ENCODE measurements at regions not wholly inside any gene's neighbourhood (a gene's known extent, or its start where the extent isn't known, plus 50 kb on each side); places are given as distances from the start of the nearest gene placed in this dataset.
A peak's percentile ranks its signal among the peaks of the same experiment; 100 is the strongest.

DNA sequence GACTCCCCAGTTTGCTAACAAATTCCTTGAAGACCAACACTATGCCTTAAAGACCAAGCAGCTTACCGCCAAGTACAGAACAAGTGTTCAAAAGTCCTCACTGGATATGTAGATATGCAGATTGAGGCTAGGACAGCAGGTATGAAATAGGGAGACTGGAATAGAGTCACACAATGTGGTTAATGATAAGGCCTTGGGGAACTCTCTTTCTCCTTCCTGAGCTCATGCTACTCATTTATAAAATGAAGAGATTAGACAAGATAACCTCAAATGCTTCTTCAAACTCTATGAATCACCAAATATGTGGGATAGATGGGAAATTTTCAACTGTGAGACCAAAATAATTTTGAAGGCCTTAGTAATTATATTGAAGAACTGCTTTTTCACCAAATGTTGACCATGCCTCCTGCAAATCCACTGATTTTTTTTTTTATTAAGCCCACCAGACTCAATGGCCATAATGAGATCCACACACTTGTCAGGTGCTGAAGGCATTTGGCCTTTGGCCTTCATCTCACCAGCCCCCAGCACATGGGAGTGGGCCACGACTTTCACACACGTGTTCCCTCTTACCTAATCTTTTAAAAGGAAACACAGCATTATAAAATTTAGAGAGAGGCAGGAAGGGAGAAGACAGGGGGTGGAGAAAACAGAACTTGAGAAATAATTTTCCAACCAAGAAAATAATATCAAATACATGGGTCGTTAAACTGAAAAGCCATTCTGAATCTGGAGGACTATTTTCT, 181.5 kb downstream of the EN1 start:
- no peak for DNase-seq (ENCODE audit: low spot score)

- no peak for DNase-seq (ENCODE audit: low spot score)
These were observed 186.3 kb downstream of the EN1 start for GRCh38 chr2:118661179-118661578.

DNA sequence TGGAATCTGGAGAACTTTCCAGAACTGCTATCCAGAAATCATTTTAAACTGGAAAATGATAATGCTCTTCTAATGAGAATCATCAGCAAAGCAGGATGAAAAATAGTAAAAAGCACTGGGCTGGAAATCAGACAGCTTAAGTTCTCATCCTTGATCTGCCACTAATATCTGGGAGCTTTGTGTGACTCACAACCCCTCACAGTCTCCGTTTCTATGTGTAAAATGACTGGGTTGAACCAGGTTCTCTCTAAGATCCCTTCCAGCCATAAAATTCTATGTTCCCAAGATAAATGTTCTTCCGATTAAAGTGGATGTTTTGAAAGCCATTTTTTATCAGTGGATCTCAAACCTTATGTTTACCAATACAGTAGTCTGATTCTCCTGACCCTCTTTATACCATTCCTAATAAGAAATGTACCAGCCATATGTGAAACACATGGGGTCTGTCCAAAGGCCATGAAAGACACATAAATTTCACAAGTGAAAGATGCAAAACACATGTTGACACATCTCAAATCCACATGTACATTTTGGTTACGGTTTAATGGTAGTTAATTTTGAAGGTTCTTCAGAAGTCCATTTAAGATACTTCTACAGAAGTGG, 188.8 kb downstream of the EN1 start:
- no peak for DNase-seq (ENCODE audit: low spot score)

DNA sequence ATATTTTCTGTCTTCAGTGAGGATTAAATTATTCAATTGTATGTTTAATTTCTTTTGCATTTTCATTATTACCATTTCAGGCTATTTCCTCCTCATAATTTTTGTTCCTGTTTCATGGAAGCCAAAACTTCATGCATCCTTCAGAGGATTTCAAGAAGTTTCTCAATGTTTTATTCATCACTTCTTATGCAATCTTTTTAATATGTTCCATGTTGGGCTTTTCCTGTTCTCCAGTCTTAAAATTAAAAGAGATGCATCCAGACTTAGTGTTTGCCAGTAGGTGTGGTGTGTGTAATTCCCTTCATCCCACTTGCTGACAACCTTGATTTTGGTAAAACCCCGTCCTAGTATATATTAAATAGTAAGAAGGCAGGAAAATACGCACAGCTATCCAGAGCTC, 190.0 kb downstream of the EN1 start:
- DNase-seq (ENCODE audit: low spot score): no peak

GRCh38 chr2:118654945-118655344, 192.5 kb downstream of the EN1 start:
- no peak for DNase-seq (ENCODE audit: low spot score)

GRCh38 chr2:118650327-118650726, 197.1 kb downstream of the EN1 start:
- no peak for DNase-seq (ENCODE audit: low spot score)

GRCh38 chr2:118645876-118646275, 201.6 kb downstream of the EN1 start:
- no peak for DNase-seq (ENCODE audit: low spot score)

GRCh38 chr2:118644190-118644589, 203.3 kb downstream of the EN1 start:
- DNase-seq (ENCODE audit: low spot score): no peak

- no peak for DNase-seq (ENCODE audit: low spot score)
These were observed 204.2 kb downstream of the EN1 start for GRCh38 chr2:118643294-118643693.

DNA sequence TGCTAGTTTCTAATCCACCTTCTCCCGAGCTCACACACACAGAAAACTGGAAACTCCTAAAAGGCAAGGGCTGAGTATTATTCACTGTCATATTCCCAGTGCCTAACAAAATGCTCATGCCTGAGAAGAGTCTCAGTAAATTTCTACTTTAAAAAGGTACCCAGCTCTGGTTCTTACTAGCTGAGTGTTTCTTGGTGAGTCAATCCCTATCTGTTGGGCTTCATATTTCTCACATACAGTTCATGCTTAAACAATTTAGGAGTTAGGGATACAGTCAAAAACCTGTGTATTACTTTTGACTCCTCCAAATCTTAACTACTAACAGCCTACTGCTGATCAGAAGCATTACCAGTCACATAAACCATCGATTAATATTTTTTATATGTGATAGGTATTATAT, 204.9 kb downstream of the EN1 start:
- DNase-seq (ENCODE audit: low spot score): no peak

DNA sequence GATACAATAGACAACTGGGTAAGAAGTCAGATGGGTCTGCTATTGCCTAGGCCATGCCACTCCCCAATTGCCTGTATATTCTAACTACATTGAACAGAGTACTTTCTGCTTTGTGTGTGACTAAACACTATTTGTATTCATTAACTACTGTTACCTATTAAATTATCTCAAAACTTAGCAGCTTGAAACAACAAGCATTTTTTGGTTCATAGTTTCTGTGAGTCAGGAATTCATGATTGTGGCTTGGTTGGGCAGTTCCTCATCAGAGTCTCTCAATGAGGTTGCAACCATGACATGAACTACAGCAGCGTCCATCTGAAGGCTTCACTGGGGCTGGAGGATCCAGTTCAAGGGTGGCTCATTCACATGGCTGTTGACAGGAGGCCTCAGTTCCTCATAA, 205.7 kb downstream of the EN1 start:
- DNase-seq (ENCODE audit: low spot score): no peak

DNA sequence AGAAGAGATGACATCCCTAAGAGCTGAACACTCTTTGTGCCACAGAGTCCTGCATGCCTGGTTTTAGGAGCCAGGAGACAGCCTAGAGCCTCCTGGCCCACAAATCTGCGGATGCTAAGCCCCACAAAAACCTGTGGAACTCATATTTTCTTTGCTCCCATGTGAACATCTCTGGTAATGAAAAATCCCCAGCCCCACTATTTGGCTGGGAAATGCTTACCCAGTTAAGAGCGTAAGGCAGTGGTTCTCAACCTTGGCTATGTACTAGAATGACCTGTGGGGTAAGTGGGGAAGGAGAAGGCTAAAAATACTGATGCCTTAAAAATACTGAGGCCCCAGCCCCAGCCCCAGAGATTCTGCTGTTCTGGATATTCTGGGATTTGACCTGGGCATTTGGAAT, 208.1 kb downstream of the EN1 start:
- no peak for DNase-seq (ENCODE audit: low spot score)

- no peak for DNase-seq (ENCODE audit: low spot score)
These were observed 209.0 kb downstream of the EN1 start for GRCh38 chr2:118638453-118638852.

- DNase-seq (ENCODE audit: low spot score): no peak
These were observed 211.6 kb downstream of the EN1 start for GRCh38 chr2:118635891-118636290.

DNA sequence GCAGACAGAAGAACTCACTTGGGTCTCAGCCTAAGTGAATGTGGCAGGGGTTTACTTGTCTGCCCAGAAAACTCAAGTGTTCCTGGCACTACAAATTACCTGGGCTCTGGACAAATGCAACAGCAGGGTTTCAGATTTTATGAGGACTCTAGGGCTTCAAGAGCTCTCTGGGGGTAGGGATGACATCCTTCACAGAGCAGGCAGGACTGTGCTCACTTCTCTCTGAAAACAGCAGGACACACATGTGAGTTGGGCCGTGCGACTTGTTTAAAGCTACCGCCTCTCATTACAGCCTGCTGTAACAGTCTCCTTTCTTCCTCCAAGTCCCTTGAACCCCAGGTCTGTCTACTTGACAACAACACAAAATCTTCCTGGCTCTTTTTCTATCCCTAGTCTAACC, 212.6 kb downstream of the EN1 start:
- DNase-seq (ENCODE audit: low spot score): no peak

DNA sequence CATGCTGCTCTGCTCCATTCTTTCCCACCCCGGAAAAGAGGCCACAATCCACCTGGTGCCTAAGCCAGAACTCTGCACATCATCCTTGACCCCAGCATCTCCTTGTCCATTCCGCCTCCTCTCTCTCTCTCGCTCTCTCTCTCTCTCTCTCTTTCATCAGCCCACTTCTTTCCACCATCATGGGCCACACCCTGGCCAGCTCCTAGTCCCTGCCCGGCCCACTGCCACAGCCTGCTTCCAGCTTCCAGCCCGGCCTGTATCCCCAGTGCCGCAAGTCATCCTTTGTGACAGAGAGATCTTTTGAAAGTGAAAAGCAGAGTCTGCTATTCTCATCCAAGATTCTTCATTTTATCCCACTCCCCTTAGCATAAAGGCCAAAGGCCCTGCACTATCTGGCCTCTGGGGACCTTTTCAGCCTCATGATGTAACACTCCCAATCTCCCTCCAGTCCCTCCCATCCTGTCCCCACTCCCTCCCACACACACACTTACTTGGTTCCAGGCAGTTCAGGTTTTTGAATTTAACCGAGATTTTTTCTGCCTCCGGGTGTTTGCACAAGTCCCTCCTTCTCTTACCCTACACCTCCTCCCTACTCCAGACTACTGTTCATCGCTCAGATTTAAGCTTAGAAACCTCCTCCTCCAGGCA, 214.0 kb downstream of the EN1 start:
- no peak for DNase-seq (ENCODE audit: low spot score)

DNA sequence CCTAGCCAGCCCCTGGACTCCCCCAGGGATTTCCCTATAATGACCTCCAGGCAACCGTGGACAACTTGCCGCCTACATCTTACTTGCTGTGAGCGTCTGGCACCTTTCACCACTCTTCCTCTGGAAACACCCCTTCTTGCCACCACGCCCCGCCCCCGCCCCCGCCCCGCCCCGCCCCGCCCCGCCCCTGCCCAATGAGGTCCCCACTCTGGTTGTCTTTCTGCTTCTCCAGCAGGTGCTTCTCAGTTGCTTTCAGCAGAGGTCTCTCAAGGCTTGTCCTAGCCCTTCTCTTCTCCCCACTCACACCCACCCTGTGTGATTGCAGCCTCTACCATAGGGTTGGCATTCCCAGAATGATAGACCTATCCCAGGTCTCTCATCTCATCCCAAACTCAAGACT, 214.5 kb downstream of the EN1 start:
- DNase-seq (ENCODE audit: low spot score): no peak

DNA sequence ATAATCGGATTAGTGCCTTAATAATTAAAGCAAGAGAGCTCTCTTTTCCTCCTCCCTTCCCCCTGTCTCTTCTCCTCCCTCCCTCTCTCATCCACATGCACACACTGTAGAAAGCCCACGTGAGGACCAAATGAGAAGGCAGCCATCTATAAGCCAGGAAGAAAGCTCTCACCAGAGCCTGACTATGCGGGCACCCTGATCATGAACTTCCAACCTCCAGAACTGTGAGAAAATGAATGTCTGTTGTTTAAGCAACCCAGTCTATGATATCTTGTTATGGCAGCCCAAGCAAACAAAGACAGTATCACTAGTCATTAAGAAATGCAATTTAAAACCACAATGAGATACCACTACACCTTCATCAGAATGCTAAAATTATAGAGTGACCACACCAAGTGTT, 220.3 kb downstream of the EN1 start:
- DNase-seq (ENCODE audit: low spot score): no peak

DNA sequence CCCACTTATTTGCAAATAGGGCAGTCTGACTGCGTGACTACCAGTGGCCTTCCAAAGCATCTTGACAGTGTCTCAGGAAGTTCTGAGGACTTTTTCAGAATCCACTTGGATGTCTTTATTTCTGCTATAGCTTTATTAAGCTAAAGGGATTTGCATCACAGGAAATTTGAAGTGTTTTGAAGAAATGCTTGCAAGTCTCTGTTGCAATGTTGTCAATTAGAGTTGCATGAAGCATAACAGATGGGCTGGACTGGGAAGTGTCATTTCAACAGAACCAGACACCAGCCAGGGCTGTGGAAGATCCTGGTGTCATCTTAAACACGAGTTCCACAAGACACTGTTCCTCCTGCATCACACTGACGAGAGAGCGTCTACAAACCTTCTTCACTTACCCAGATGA, 224.5 kb downstream of the EN1 start:
- no peak for DNase-seq (ENCODE audit: low spot score)

DNA sequence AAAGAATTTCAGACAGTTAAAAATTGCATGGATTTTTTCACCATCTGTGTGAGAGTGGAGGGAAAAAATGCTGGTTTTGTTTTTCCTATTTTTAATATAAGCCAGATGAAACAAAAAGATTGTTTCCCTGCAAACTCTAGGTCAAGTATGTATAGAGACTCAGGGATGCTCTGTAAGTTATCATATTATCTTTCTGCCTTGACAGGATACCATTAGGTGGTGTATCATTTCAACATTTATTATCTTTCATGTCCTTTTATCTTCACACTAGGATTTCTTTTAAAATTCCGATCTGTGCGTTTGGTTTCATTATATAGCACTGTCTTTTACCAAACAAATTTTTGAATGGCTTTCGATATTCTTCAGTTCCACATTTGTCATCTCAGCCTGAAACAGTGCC, 225.3 kb downstream of the EN1 start:
- no peak for DNase-seq (ENCODE audit: low spot score)

GRCh38 chr2:118618279-118618678, 229.2 kb downstream of the EN1 start:
- DNase-seq (ENCODE audit: low spot score): peak; percentile 24

- DNase-seq (ENCODE audit: low spot score): no peak
These were observed 231.0 kb downstream of the EN1 start for GRCh38 chr2:118616432-118616831.

DNA sequence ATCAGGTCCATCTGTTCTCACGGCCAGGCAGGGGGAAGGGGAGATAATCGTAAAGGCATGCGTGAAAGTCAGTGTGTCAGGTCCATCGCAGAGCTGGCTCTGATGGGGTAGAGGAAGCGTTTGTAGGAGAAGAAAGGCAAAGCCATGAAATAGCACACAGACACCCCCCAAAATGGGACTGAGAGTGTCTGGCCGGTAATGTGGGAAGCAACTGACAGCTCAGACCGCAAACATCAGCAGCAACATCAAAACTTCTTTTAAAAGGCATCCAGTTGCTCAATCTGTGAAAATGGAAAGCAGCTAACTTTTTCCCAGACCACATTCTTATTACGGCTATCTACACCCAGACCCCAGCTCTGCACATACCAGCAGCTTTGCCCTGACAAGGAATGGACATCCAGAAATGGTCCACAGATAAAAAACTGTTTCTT, 232.6 kb downstream of the EN1 start:
- no peak for DNase-seq (ENCODE audit: low spot score)

DNA sequence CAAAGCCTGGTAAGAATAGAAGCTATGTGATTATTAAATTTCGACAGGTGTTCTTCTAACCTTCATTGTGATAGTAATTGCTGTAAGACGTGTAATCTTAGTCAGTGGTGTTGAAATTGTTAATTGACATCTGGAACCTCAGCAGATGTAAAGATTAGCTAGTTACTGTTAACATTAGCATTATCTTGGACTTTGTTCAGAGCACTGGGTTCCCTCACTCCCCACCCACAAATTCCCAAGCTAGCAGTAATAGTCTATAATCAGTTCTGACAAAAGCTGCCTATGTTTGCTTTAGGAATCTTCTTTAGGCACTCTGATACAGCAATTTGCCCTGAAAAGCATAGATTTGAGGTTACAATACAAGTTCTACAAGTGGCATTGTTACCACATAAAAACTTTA, 233.7 kb downstream of the EN1 start:
- DNase-seq (ENCODE audit: low spot score): no peak

Measured in iPS-NIHi11 (cell line).